Loucy (cell line): ENCODE measurements at regions not wholly inside any gene's neighbourhood (a gene's known extent, or its start where the extent isn't known, plus 50 kb on each side); places are given as distances from the start of the nearest gene placed in this dataset.

Source experiments
- EZH2phosphoT487 ChIP-seq: fragments of 200-600 bp; IDR thresholded peaks from 2 replicates; pipeline ENCODE4 v1.6.1; 2018; ENCODE audit warnings: antibody characterized with exemption, mild to moderate bottlenecking, moderate library complexity, borderline replicate concordance
- TF ChIP-seq, protein P1 (sequence below): fragments of 200-600 bp; sonication (generic); conservative IDR thresholded peaks from 2 replicates; pipeline ENCODE4 v1.5.1; 2014; ENCODE audit warnings: mild to moderate bottlenecking, antibody characterized with exemption, low read length

DNA sequence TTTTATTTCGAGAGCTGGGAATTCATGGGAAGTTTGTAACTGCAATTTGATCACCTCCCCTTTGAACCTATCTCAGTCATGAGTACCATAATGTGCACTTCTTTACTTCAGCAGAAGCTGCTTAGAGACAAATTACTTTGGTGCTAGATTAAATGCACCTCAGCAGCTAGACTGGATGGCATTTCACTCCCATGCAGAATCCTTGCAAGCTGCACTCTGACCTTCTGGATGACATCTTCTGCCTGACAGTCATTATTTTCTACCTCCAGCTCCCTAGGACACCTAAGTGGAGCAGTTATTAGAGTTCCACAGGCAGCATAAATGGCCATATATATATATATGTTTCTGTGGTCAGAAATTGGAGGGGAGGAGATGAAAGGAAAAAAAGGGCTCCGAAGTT lies 366.0 kb upstream of the TMPRSS15 start:
- TF ChIP-seq, protein P1, sequence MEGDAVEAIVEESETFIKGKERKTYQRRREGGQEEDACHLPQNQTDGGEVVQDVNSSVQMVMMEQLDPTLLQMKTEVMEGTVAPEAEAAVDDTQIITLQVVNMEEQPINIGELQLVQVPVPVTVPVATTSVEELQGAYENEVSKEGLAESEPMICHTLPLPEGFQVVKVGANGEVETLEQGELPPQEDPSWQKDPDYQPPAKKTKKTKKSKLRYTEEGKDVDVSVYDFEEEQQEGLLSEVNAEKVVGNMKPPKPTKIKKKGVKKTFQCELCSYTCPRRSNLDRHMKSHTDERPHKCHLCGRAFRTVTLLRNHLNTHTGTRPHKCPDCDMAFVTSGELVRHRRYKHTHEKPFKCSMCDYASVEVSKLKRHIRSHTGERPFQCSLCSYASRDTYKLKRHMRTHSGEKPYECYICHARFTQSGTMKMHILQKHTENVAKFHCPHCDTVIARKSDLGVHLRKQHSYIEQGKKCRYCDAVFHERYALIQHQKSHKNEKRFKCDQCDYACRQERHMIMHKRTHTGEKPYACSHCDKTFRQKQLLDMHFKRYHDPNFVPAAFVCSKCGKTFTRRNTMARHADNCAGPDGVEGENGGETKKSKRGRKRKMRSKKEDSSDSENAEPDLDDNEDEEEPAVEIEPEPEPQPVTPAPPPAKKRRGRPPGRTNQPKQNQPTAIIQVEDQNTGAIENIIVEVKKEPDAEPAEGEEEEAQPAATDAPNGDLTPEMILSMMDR, result no peak
- no peak for TF ChIP-seq EZH2phosphoT487
